WTC11 (cell line): ENCODE measurements at regions not wholly inside any gene's neighbourhood (a gene's known extent, or its start where the extent isn't known, plus 50 kb on each side); places are given as distances from the start of the nearest gene placed in this dataset.

Source experiments
- ATAC-seq: fragments of 200-7000 bp; cut with Tn5 transposase; 2 replicates; pipeline ENCODE4 v1.10.0; 2021; ENCODE audit warnings: mild to moderate bottlenecking, moderate library complexity
- CTCF ChIA-PET: fragments of 300-600 bp; sonication (Branson Sonifier 250); formaldehyde crosslinking; loops from one replicate; lab custom pipeline; 2021; ENCODE audit warnings: antibody characterized with exemption; lab: Charles Lee
- POLR2A ChIA-PET: fragments of 350-600 bp; sonication (Branson Sonifier 250); formaldehyde crosslinking; loops from one replicate; lab custom pipeline; 2021; ENCODE audit warnings: antibody characterized with exemption; lab: Charles Lee
- DNase-seq: peaks from one replicate; pipeline ENCODE4 v3.0.0; 2021; ENCODE audit warnings: low spot score
- H3K27ac Mint-ChIP-seq: 2 replicates; pipeline ENCODE4 v1.8.0; 2021; ENCODE audit warnings: mixed read lengths
- H3K27me3 Mint-ChIP-seq: 2 replicates; pipeline ENCODE4 v1.8.0; 2021; ENCODE audit warnings: low read depth, mild to moderate bottlenecking, moderate library complexity, mixed read lengths
- H3K36me3 Mint-ChIP-seq: 2 replicates; pipeline ENCODE4 v1.8.0; 2021; ENCODE audit warnings: mixed read lengths
- H3K4me1 Mint-ChIP-seq: 2 replicates; pipeline ENCODE4 v1.8.0; 2022; ENCODE audit warnings: mixed read lengths
- H3K4me3 Mint-ChIP-seq: 2 replicates; pipeline ENCODE4 v1.8.0; 2021; ENCODE audit warnings: mild to moderate bottlenecking, moderate library complexity, mixed read lengths
- H3K9me3 Mint-ChIP-seq: 2 replicates; pipeline ENCODE4 v1.8.0; 2021; ENCODE audit warnings: mixed read lengths
- AFF4 ChIP-seq: sonication (generic); formaldehyde crosslinking; IDR thresholded peaks from 2 replicates; pipeline ENCODE4 v1.8.1; 2023; ENCODE audit warnings: mild to moderate bottlenecking, missing genetic modification reagents, borderline replicate concordance
- ARID4B ChIP-seq: sonication (generic); formaldehyde crosslinking; IDR thresholded peaks from 2 replicates; pipeline ENCODE4 v1.8.0; 2023; ENCODE audit warnings: missing genetic modification reagents, mild to moderate bottlenecking, borderline replicate concordance
- ATF2 ChIP-seq: sonication (generic); formaldehyde crosslinking; IDR thresholded peaks from 2 replicates; pipeline ENCODE4 v1.8.1; 2022; ENCODE audit warnings: low read depth, missing genetic modification reagents, borderline replicate concordance
- ATF6 ChIP-seq: sonication (generic); formaldehyde crosslinking; IDR thresholded peaks from 2 replicates; pipeline ENCODE4 v1.8.1; 2023; ENCODE audit warnings: mild to moderate bottlenecking, missing genetic modification reagents
- CBFB ChIP-seq: sonication (generic); formaldehyde crosslinking; IDR thresholded peaks from 2 replicates; pipeline ENCODE4 v1.8.1; 2022; ENCODE audit warnings: mild to moderate bottlenecking, low read depth, missing genetic modification reagents
- CREB1 ChIP-seq: sonication (generic); formaldehyde crosslinking; IDR thresholded peaks from 2 replicates; pipeline ENCODE4 v1.8.0; 2023; ENCODE audit warnings: mild to moderate bottlenecking, missing genetic modification reagents
- CREM ChIP-seq: sonication (generic); formaldehyde crosslinking; IDR thresholded peaks from 2 replicates; pipeline ENCODE4 v1.8.1; 2022; ENCODE audit warnings: mild to moderate bottlenecking, missing genetic modification reagents, moderate library complexity
- ELF4 ChIP-seq: sonication (generic); formaldehyde crosslinking; IDR thresholded peaks from 2 replicates; pipeline ENCODE4 v1.8.1; 2022; ENCODE audit warnings: low read depth, mild to moderate bottlenecking, moderate library complexity, missing genetic modification reagents
- FOXP4 ChIP-seq: sonication (generic); formaldehyde crosslinking; IDR thresholded peaks from 2 replicates; pipeline ENCODE4 v1.8.0; 2022; ENCODE audit warnings: mild to moderate bottlenecking, missing genetic modification reagents
- NFE2L1 ChIP-seq: sonication (generic); formaldehyde crosslinking; IDR thresholded peaks from 2 replicates; pipeline ENCODE4 v1.8.1; 2023; ENCODE audit warnings: missing genetic modification reagents
- NFYB ChIP-seq: sonication (generic); formaldehyde crosslinking; conservative IDR thresholded peaks from 2 replicates; pipeline ENCODE4 v1.8.0; 2022; ENCODE audit warnings: low read depth, missing genetic modification reagents
- NR1H2 ChIP-seq: sonication (generic); formaldehyde crosslinking; IDR thresholded peaks from 2 replicates; pipeline ENCODE4 v1.9.0; 2021; ENCODE audit warnings: mild to moderate bottlenecking, moderate library complexity, missing genetic modification reagents
- OVOL2 ChIP-seq: fragments of 250-450 bp; sonication (Bioruptor Pico); IDR thresholded peaks from 2 replicates; pipeline ENCODE4 v1.9.0; 2021; ENCODE audit warnings: mild to moderate bottlenecking, borderline replicate concordance
- SMAD4 ChIP-seq: sonication (generic); formaldehyde crosslinking; IDR thresholded peaks from 2 replicates; pipeline ENCODE4 v1.8.0; 2022; ENCODE audit warnings: mild to moderate bottlenecking, missing genetic modification reagents
- ZBTB21 ChIP-seq: sonication (generic); formaldehyde crosslinking; IDR thresholded peaks from 2 replicates; pipeline ENCODE4 v1.8.1; 2023; ENCODE audit warnings: mild to moderate bottlenecking, missing genetic modification reagents, borderline replicate concordance
- ZNF121 ChIP-seq: sonication (generic); formaldehyde crosslinking; IDR thresholded peaks from 2 replicates; pipeline ENCODE4 v1.8.0; 2023; ENCODE audit warnings: missing genetic modification reagents
- ZNF219 ChIP-seq: sonication (generic); formaldehyde crosslinking; IDR thresholded peaks from 2 replicates; pipeline ENCODE4 v1.8.0; 2023; ENCODE audit warnings: missing genetic modification reagents, mild to moderate bottlenecking, borderline replicate concordance
- ZNF416 ChIP-seq: fragments of 250-450 bp; sonication (Bioruptor Pico); IDR thresholded peaks from 2 replicates; pipeline ENCODE4 v1.9.0; 2021; ENCODE audit warnings: mild to moderate bottlenecking, inconsistent platforms
- ZNF532 ChIP-seq: fragments of 250-450 bp; sonication (Bioruptor Pico); IDR thresholded peaks from 2 replicates; pipeline ENCODE4 v1.9.0; 2021; ENCODE audit warnings: mild to moderate bottlenecking, borderline replicate concordance

- TF ChIP-seq AFF4 (CRISPR knock-in tag) (no peak), ZBTB21 (CRISPR knock-in tag) (no peak), SMAD4 (CRISPR knock-in tag) (no peak), ELF4 (CRISPR knock-in tag) (no peak), CBFB (no peak), NFE2L1 (CRISPR knock-in tag) (no peak), ATF6 (CRISPR knock-in tag) (no peak)
These were observed 234.2 kb upstream of the ECI2 start (continued) for GRCh38 chr6:4369616-4370015.

- H3K4me3 Mint-ChIP-seq: no peak overlapping the region
- no peak for ATAC-seq
- H3K36me3 Mint-ChIP-seq: no peaks in the 10 kb centered on the region
- H3K4me1 Mint-ChIP-seq: peaks cover 8% of the 10 kb centered on the region
- ChIA-PET CTCF (no interaction called here), POLR2A (no interaction called here)
- DNase-seq: no peak
- peaks cover 11% of the 10 kb centered on the region; the same call in 1 of the 2 replicates for H3K9me3 Mint-ChIP-seq
- H3K27ac Mint-ChIP-seq: no peak overlapping the region
- H3K27me3 Mint-ChIP-seq: peaks cover 6% of the 10 kb centered on the region
- TF ChIP-seq ATF2 (CRISPR knock-in tag): no peak
- TF ChIP-seq OVOL2 (CRISPR knock-in tag): no peak
- TF ChIP-seq ZNF219 (CRISPR knock-in tag): no peak
- no peak for TF ChIP-seq NR1H2 (CRISPR knock-in tag)
- TF ChIP-seq ZNF532 (CRISPR knock-in tag): no peak
- TF ChIP-seq ARID4B: no peak
- TF ChIP-seq ZNF121 (CRISPR knock-in tag): no peak
- no peak for TF ChIP-seq FOXP4
- TF ChIP-seq CREB1 (CRISPR knock-in tag): no peak
- TF ChIP-seq ZNF416 (CRISPR knock-in tag): no peak
- no peak for TF ChIP-seq ELF4 (CRISPR knock-in tag)
- TF ChIP-seq NFYB (CRISPR knock-in tag): no peak
- no peak for TF ChIP-seq CREM (CRISPR knock-in tag)
These were observed 233.3 kb upstream of the ECI2 start for GRCh38 chr6:4368649-4369048.
